GM19452 (cell line): ENCODE measurements at regions not wholly inside any gene's neighbourhood (a gene's known extent, or its start where the extent isn't known, plus 50 kb on each side); places are given as distances from the start of the nearest gene placed in this dataset.

ENCODE experiments used
- ATAC-seq: cut with Tn5 transposase; IDR thresholded peaks from one replicate; pipeline ENCODE4 v1.9.1; 2021; ENCODE audit not compliant: unreplicated experiment

DNA sequence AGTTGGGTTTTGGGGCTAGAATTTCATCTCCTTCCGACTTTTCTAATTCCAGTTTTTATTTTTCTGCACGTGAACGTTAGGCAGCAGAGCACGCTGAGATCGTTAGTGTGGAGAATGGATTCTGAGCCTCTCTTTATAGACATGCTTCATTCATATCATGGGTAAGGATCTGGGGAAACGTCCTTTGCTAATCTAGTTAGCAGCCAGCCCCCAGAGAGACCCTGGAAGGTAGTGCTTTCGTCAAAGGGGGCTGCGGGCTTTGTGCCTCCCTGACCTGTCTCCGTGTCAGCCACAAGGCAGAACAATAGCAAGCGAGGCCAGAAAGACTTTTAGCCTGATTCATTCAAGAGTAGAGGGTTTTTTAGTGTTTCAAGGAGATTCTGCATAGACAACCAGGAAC, 196.3 kb upstream of the KLF6 start:
- ATAC-seq = no peak

- no peak for ATAC-seq
These were observed 195.7 kb upstream of the KLF6 start for GRCh38 chr10:3980660-3981059.

GRCh38 chr10:3980144-3980543, 195.1 kb upstream of the KLF6 start:
- no peak for ATAC-seq

DNA sequence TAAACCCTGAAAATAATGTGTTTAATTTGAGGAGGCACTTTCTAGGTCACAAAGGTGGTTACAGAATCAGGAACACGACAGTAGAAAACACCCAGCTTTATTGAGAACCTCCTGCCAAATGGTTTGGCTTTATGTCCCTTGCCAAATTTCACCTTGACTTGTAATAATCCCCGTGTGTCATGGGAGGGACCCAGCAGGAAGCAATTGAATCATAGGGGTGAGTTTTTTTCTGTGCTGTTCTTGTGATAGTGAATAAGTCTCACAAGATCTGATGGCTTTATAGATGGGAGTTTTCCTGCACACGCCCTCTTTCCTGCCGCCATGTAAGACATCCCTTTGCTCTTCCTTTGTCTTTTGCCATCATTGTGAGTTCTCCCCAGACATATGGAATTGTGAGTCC, 193.8 kb upstream of the KLF6 start:
- no peak for ATAC-seq

- no peak for ATAC-seq
These were observed 193.2 kb upstream of the KLF6 start for GRCh38 chr10:3978174-3978573.

DNA sequence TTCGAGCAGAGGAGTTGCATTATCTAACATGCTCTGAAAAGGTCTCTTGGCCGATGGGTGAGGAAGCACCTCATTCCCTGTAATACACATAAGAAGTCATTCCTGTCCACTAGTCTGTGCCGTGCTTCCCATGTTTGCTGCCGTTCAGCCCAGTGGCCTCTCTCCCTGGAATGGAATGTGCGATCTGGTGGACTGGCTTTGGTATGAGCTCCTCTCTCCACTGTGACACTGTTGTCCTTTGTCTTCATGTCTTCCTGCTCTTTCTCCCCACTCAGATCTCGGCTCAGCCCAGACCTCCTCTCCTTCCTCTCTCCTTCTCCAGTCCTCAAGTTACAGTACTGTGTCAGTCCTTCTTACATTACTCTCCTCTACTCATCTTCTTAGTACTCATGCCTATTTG, 192.8 kb upstream of the KLF6 start:
- no peak for ATAC-seq

DNA sequence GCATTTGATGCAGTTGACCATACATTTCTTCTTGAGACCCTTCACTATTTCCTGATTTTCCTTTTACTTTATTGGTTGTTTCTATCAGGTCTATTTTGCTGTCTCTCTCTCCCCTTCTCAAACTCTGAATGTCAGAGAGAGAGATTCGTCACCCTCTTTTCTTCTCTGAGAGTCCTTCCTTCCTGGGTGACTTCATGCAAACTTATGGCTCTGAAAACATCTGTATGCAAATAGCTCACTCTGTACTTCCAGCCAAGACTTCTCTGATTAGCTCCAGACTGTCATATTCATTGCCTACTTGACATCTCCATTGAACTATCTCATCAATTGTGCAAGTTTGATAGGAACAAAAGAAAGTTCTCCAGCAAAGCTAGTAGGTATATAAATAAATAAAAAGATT, 191.7 kb upstream of the KLF6 start:
- ATAC-seq = no peak

- no peak for ATAC-seq
These were observed 191.2 kb upstream of the KLF6 start for GRCh38 chr10:3976171-3976570.

- no peak for ATAC-seq
These were observed 190.0 kb upstream of the KLF6 start for GRCh38 chr10:3975016-3975415.

- no peak for ATAC-seq
These were observed 187.7 kb upstream of the KLF6 start for GRCh38 chr10:3972460-3973301.

- no peak for ATAC-seq
These were observed 186.7 kb upstream of the KLF6 start for GRCh38 chr10:3971713-3972112.

DNA sequence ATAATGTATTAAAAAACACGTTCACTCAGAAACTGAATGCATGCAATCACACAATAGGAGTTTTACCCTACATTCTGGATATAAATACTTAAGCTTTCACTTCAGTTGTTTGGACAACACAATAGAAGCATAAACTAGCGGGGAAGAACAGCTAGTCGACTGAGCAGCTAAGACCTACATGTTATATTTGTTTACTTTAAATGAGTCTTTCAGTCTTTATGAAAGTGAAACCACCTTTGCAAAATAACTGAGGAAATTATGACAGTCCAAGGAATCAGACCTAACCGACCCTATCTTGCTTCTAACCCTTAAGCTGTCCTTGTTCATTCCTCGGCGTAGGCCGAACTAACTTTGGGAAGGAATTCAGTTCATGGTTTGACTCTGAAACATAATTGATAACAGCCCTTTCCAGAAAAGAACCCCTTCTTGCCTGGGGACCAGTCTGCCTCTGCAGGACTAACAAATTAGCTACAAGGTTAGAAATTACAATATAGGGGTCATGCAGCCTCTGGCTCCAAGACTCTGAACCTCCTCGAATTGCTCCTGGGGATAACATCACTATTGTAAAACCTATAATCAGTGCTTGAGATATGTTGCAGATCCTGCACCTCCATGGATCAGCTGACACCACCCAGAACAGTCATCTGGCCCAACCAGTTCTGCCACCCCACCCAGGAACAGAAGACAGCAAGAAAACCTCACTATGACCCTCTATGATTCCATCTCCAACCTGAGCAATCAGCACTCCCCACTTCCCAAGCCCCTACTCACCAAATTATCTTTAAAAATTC, 185.1 kb upstream of the KLF6 start:
- ATAC-seq = no peak

DNA sequence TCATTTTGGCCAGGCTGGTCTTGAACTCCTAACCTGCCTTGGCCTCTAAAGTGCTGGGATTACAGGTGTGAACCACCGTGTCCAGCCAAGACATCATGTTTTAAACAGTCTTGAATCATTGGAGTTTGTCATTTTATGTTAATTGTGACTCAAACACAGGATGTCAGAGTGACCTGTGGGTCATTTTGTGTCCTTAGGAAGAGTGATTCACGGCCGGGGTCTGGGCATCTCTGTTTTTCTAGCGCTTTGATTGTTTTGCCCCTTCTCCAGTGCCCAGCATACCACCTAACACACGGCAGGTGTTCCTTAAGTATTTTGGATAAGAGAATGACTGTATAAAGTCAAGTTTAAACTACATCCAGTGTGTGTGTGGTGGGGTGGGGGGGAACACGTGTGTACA, 183.7 kb upstream of the KLF6 start:
- ATAC-seq = no peak

DNA sequence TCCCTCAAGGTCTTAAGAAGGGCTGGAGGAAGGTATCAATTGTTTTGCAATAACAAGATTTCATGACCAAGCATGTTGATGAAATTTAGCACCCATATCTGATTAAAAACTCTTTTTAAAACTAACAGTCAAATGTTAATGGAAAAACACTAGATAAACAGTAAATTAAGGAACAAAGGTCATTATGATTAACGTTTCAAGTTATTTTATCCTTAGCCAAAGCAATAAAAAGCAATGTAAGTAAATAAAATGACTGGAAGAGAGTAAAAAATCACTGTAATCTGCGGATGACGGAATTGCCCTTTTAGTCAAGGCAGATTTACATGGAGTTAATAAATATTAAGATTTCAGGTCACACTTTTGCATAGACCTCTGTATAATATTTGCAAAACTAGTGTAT, 179.5 kb upstream of the KLF6 start:
- no peak for ATAC-seq

- no peak for ATAC-seq
These were observed 178.2 kb upstream of the KLF6 start for GRCh38 chr10:3963191-3963673.

DNA sequence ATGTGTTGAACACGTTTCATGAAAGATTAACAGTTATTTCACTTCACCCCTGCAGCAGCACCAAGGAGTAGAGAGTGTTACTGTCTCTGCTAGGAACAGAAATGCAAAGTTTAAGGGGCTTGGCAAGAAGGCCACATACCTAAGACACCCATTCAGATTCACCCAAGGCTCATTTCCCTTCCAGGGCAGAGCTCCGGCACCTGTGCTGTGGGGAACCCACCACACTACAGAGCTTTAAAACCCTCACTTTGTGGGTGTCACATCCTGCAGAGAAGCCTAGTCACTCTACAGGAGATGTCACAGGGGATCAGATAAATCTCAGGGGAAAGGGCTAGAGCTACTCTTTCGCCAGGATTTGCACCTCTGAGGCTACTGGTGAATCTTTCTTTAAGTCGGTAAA, 176.1 kb upstream of the KLF6 start:
- peak; percentile 80 for ATAC-seq

DNA sequence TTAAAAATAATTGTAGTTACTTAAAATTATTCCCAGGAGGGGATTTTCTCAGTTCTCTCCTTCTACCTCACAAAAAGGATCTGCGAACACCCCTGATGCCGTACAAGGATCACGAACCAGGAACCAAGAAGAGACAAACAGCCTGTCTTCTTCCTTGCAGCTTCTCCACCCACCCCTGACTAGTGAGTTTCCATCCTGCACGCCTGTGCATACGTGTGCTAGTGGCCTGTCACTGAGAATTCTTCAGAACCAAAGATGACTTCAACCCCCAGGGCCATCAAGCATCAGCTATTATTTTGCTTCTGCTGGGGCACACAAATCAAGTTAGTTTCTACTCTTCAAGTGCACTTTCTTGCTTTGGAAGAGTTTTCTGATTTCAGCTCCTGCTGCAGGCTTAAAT, 175.5 kb upstream of the KLF6 start:
- no peak for ATAC-seq

GRCh38 chr10:3959370-3960325, 174.6 kb upstream of the KLF6 start:
- ATAC-seq = no peak

- no peak for ATAC-seq
These were observed 173.5 kb upstream of the KLF6 start for GRCh38 chr10:3958472-3958996.

DNA sequence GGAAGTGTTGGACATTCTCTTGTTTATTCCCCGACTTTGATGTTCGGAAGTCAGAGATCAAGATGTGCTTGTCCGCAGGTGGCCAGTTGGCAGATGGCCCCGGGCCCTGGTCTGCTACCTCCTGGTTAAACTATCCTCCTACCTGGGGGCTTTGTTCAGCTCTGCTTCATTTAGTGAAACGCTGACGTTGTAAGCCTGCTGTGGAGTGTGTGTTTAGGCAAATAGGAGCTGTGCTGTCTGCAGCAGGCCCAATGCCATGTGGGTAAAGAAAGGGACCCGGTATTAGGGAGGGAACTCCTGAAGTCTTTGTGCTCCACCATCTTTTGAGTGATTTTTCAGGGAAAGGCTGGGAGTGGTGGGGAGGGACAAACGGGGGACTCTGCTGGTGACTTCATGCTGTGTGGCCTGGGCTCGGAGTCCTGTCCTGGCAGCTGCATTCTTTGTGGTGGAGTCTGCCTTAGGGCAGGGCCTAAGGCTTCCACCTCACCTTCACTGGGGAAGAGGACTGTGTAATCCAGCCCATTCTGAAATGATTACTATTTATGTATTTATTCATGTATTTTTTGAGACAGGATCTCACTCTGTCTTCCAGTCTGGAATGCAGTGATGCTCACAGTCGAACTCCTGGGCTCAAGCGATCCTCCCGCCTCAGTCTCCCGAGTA, 171.1 kb upstream of the KLF6 start:
- no peak for ATAC-seq
